ENCODE measurements at regions not wholly inside any gene's neighbourhood (a gene's known extent, or its start where the extent isn't known, plus 50 kb on each side); places are given as distances from the start of the nearest gene placed in this dataset.
A peak's percentile ranks its signal among the peaks of the same experiment; 100 is the strongest.
"Not testable (repeated sequence)": the region's sequence is repeated elsewhere in the genome, so short reads cannot be mapped to it uniquely, and the experiment has no call there.

DNA sequence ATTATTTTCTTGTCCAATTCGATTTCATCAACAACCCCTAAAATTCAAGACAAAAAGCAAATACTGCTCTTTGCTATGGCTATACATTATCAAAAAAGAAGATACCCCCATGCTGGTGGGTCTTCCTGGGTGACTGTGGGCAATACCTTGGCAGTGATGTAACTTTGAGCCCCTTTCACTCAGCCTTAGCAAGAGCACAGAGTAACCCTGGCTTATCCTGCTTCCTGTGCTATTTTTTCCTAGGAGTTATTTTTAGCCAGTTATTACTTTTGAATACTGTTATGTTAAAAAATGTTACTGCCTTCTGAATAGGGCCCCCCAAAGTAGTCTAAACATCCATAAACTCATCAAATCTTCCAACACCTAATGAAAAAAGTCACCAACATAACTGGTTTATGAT is 145.6 kb upstream of the TSLP start:
- no peak for DNase-seq

DNA sequence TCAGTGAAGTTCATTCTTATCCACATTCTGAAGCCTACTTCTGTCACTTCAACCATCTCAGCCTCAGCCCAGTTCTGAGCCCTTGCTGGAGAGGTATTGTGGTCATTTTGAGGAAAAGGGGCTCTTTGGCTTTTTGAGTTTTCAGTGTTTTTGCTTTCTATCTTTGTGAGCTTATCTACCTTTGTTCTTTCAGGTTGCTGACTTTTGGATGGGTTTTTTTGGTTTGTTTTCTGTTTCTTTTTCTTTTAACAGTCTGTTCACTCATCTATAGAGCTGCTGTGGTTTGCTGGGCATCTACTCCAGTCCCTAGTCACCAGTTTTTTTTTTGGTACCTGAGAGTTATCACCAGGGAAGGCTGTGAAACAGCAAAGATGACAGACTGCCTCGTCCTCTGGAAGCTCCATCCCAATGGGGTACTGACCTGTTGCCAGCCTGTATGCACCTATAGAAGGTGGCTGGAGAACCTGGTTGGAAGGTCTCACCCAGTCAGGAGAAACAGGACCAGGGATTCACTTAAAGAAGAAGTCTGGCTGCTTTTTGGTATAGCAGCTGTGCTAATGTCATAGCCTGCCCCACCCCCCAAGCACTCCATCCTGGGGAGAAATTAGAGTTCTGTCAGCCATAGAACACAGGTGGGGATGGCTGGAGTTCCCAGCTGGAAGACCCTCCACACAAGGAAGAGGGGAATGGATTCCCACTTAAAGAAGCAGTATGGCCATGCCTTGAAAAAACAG is 138.6 kb upstream of the TSLP start:
- no peak for DNase-seq

DNA sequence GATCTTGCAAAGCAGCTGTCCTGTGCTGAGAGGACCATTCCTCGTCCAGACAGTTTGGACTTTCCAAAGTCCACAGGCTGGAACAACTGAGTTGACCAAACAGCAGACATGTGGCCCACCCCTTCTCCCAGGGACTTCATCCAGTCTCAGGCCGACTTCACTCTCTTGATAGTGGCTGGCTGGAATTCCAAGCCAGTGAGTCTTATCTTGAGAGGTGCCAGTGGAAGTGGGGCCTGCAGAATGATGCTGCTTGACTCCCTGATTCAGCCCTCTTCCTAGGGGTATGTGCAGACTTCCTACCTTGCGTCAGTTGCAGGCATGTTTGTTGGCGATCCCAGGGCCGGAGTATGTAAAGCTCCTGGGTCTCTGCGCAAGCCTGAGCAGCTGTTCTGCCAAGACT is 131.4 kb upstream of the TSLP start:
- DNase-seq: no peak

DNA sequence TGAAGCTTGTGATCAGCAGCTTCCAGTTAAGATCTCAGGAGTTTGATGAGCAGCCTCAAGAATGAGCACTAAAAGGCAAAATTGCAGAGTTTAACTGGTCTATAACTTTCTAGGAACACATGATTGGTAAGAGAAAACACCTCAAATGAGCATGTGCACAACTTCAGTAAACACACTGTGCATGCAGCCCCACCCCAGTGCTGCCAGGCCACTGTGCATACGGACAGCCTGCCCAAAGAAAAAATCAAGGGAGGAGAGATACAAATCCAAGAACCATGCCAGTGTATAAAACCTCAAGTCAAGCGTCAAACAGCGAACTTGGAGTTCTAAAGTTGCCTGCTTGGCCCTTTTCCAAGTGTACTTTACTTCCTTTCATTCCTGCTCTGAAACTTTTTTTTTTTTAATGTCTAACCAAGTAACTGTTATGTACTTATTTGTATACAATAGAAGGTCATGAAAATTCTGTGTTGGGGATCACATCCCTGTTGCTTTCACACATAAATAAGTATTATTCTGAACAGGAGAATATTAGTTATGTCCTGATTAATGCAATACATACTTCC is 125.6 kb upstream of the TSLP start:
- DNase-seq: no peak

DNA sequence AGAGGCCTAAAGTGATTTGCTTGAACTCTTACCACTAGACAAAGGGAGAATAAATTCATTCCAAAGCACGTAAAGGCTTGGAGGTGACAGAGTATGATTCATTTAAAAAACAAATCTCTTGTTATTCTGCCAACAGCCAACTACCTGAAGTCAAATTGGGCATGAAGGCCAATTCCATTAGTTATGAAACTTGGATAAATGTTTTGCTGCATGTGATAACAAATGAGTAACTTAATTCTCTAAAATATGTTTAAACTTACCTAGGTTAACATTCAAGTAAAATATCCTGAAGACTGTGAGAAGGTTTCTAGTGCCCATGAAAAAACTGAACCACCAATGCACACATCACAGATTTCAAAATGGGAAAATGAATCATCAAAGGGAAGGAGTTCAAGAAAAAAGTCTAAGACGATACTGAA is 120.1 kb upstream of the TSLP start:
- no peak for DNase-seq

GRCh38 chr5:110956280-110956912 is 115.1 kb upstream of the TSLP start:
- DNase-seq: no peak

- DNase-seq: no peak
Measured at GRCh38 chr5:110956913-110957813, 114.3 kb upstream of the TSLP start.

DNA sequence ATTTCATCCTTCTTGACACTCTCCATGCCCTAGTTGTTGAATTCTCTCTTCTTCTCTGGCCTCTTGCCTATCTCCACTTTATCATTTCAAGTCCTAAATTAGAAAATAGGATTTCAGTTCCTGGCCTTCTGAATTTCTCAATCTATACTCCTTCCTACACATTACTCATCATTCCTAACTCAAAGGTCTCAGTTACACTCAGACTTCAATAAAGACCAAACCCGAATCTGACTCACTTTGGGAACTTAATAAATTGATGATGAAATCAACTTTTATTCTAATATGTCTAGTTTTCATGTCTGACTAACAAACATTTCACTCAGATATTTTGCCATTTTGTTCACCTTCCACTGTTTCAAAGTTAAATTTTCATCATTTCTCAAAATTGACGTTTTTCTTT is 113.6 kb upstream of the TSLP start:
- no peak for DNase-seq

- DNase-seq: no peak
Measured at GRCh38 chr5:110963495-110963894, 108.0 kb upstream of the TSLP start.

- DNase-seq: no peak
Measured at GRCh38 chr5:110965773-110966581, 105.5 kb upstream of the TSLP start.

- DNase-seq: no peak
Measured at GRCh38 chr5:110968246-110969005, 103.1 kb upstream of the TSLP start.

- DNase-seq: peak in 1 of 2 experiments; percentile 28
Measured at GRCh38 chr5:110969502-110969901, 102.0 kb upstream of the TSLP start.

DNA sequence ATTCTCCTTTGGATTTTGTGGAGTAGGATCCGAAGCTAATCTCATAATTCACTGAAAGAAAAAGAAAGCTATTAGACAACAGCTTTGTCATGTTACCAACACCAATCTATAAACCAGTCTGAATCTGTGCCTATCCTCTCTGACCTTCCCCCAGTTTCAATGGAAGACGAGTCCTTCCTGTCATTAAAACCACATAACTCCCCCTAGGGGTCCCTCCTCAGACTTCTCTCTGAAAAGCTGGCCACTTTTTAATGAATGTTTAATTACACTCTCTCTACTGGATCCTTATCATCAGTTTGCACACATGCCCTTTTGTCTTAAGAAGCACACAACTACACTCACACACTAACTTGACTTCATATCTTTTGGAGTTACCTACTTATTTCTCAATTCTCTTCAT is 98.0 kb upstream of the TSLP start:
- DNase-seq: no peak

GRCh38 chr5:110977915-110978314 is 93.6 kb upstream of the TSLP start:
- DNase-seq: no peak

GRCh38 chr5:110985882-110986281 is 85.6 kb upstream of the TSLP start:
- not testable (repeated sequence) for DNase-seq

DNA sequence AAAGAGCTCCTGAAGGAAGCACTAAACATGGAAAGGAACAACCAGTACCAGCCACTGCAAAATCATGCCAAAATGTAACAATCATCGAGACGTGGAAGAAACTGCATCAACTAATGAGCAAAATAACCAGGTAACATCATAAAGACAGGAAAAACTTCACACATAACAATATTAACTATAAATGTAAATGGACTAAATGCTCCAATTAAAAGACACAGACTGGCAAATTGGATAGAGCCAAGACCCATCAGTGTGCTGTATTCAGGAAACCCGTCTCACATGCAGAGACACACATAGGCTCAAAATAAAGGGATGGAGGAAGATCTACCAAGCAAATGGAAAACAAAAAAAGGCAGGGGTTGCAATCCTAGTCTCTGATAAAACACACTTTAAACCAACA is 83.9 kb upstream of the TSLP start:
- not testable (repeated sequence) for DNase-seq

GRCh38 chr5:110996742-110997141 is 74.8 kb upstream of the TSLP start:
- no peak for DNase-seq

GRCh38 chr5:111002036-111002435 is 69.5 kb upstream of the TSLP start:
- no peak for DNase-seq

DNA sequence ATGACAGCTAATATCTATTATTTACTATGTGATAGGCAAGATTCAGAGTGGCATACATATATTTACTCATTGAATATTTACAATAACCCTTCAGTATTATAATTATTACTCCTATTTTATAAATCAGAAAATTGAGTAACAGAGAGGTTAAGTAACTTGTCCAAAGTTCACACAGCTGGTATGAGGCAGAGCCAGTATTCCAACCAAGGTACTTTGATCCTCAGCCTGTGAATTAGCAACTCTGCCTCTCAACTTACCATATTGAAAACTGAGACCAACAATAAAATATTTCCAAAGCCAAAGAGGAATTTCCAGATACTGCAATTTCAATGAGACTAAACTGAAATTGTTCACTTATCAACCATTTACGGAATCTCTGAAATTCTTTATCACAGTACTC is 67.9 kb upstream of the TSLP start:
- DNase-seq: no peak

DNA sequence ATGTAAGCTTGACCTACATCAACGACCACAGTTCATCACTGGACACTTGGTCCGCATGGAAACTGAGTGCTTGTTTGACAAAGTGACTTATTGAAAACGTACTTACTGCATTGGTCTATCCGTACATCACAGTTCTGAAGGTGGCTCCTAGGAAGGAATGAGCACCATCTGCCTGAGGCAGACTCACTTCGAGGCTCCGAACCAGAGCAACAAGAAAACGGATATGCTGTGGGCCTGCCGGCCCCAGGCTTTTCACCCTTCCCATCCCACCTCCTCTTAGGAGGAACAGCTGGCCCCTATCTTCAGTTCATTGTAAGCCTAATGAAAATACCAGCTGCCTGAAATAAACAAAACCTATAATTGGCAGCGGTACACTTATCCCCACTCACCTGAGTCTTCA is 67.2 kb upstream of the TSLP start:
- DNase-seq: no peak

- no peak for DNase-seq
Measured at GRCh38 chr5:111010783-111011182, 60.7 kb upstream of the TSLP start.

DNA sequence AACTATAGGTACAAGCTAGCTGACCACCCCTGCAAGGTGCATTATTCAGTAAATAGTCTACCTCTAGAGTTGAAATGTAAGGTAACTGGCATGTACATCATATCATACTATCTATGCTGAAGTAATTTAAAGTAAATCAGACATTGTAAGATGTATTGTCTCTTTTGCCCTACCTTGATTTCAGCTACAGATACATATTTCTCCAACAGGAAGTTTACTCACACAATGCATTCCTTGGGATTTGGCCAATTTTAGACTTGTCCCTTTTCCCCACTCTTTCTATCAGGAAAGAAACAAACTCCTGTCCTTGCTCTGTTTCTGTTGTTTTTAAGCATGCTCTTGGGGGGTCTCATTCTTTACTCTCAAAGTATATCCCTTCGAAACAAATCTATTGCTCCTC is 58.5 kb upstream of the TSLP start:
- DNase-seq: no peak
